Smooth muscle cell (in vitro differentiated cells): ENCODE measurements at regions not wholly inside any gene's neighbourhood (a gene's known extent, or its start where the extent isn't known, plus 50 kb on each side); places are given as distances from the start of the nearest gene placed in this dataset.

Experiments used
- DNase-seq: peaks from one replicate; lab custom pipeline; 2025; ENCODE audit not compliant: unreplicated experiment; lab: John Stamatoyannopoulos, UW
- H2AFZ ChIP-seq: fragments of 200-600 bp; sonication (generic); 2 replicates; pipeline ENCODE4 v1.6.0; 2016; ENCODE audit warnings: antibody characterized with exemption, low read depth, mild to moderate bottlenecking
- H3F3A ChIP-seq: fragments of 200-600 bp; sonication (generic); 2 replicates; pipeline ENCODE4 v1.6.0; 2017; ENCODE audit warnings: antibody characterized with exemption, low read depth
- H3K27ac ChIP-seq: fragments of 200-600 bp; sonication (generic); 2 replicates; pipeline ENCODE4 v1.5.1; 2016; ENCODE audit warnings: low read depth, mild to moderate bottlenecking
- H3K27me3 ChIP-seq: fragments of 200-600 bp; sonication (generic); 2 replicates; pipeline ENCODE4 v1.6.1; 2016; ENCODE audit warnings: low read depth, mild to moderate bottlenecking
- H3K36me3 ChIP-seq: fragments of 200-600 bp; sonication (generic); 2 replicates; pipeline ENCODE4 v1.5.1; 2016; ENCODE audit warnings: low read depth
- H3K4me1 ChIP-seq: fragments of 200-600 bp; sonication (generic); 2 replicates; pipeline ENCODE4 v1.5.1; 2016; ENCODE audit warnings: low read depth
- H3K4me2 ChIP-seq: fragments of 200-600 bp; sonication (generic); 2 replicates; pipeline ENCODE4 v1.6.0; 2016; ENCODE audit warnings: mild to moderate bottlenecking
- H3K4me3 ChIP-seq: fragments of 200-600 bp; sonication (generic); 2 replicates; pipeline ENCODE4 v1.5.1; 2016; ENCODE audit warnings: mild to moderate bottlenecking
- H3K79me2 ChIP-seq: fragments of 200-600 bp; sonication (generic); 2 replicates; pipeline ENCODE4 v1.6.0; 2016; ENCODE audit warnings: low read depth, mild to moderate bottlenecking
- H3K9ac ChIP-seq: fragments of 200-600 bp; sonication (generic); 2 replicates; pipeline ENCODE4 v1.6.0; 2016; ENCODE audit warnings: low read depth
- H3K9me3 ChIP-seq: fragments of 200-600 bp; sonication (generic); replicated peaks from 2 replicates; pipeline ENCODE4 v1.5.1; 2016; ENCODE audit warnings: low read depth
- H4K20me1 ChIP-seq: fragments of 200-600 bp; sonication (generic); 2 replicates; pipeline ENCODE4 v1.6.0; 2016; ENCODE audit warnings: low read depth
- CTCF ChIP-seq: fragments of 200-600 bp; sonication (generic); IDR thresholded peaks from 2 replicates; pipeline ENCODE4 v1.5.1; 2017; ENCODE audit warnings: borderline replicate concordance, mild to moderate bottlenecking, antibody characterized with exemption; ENCODE audit not compliant: insufficient read depth, poor library complexity, severe bottlenecking
- WGBS: methylation state at CpG from one replicate; pipeline ENCODE4 v1.1.7; 2016; ENCODE audit warnings: low lambda C conversion rate; 5-methylcytosine and 5-hydroxymethylcytosine counted together

DNA sequence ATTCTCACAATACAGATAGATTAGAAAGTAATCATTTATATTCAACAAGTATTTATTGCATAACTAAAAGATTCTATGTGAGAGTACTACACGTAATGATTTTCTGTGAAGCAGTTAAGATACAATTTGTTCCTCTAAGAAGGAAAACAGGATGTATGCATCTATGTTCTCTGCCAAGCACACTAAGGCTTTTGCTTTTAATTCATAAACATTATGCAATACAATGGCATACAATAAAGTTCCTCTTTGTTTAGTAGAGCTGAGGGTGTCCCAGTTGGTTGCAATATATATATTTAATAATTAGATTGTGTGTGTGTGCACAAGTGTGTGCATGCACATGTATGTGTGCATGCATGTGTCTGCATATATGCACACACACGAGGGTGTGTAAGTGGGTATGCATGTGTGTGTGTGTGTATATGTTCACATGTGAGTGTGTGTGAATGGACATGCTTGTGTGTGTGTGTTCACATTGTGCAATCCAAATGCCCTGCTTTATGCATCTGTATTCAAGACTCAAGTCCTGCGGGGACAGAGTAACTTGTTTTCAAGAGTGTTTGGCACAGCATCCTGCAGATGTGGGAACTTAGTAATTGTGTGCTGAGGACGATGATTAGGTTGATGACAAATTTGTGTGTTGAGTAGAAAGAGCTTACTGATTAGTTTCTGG lies 481.5 kb upstream of the KLF6 start:
- no peaks in the 10 kb centered on the region for H3K27me3 ChIP-seq
- no peaks in the 10 kb centered on the region for H3K79me2 ChIP-seq
- no peaks in the 10 kb centered on the region for H4K20me1 ChIP-seq
- whole genome bisulfite sequencing = 77% methylated on average over 4 of the region's 4 CpGs
- no peaks in the 10 kb centered on the region for H3K9me3 ChIP-seq
- no peak for DNase-seq
- H3K36me3 ChIP-seq = no peaks in the 10 kb centered on the region
- no peak overlapping the region for H2AFZ ChIP-seq
- no peak for TF ChIP-seq CTCF
- no peaks in the 10 kb centered on the region for H3F3A ChIP-seq
- H3K4me1 ChIP-seq = no peaks in the 10 kb centered on the region
- no peak overlapping the region for H3K4me2 ChIP-seq
- H3K9ac ChIP-seq = no peak overlapping the region
- no peak overlapping the region for H3K27ac ChIP-seq
- H3K4me3 ChIP-seq = no peak overlapping the region

- no peaks in the 10 kb centered on the region for H3K4me1 ChIP-seq
- H3K79me2 ChIP-seq = no peaks in the 10 kb centered on the region
- H3F3A ChIP-seq = no peaks in the 10 kb centered on the region
- no peak overlapping the region for H3K4me3 ChIP-seq
- WGBS = 82% methylated on average over 3 of the region's 3 CpGs
- H4K20me1 ChIP-seq = no peaks in the 10 kb centered on the region
- no peak overlapping the region for H3K9ac ChIP-seq
- no peaks in the 10 kb centered on the region for H3K9me3 ChIP-seq
- no peak for TF ChIP-seq CTCF
- no peaks in the 10 kb centered on the region for H3K27me3 ChIP-seq
- no peak for DNase-seq
- no peaks in the 10 kb centered on the region for H3K36me3 ChIP-seq
- no peak overlapping the region for H2AFZ ChIP-seq
- H3K4me2 ChIP-seq = no peak overlapping the region
- no peak overlapping the region for H3K27ac ChIP-seq
These were observed 481.0 kb upstream of the KLF6 start for GRCh38 chr10:4265964-4266363.

GRCh38 chr10:4264209-4264865 lies 479.3 kb upstream of the KLF6 start:
- no peaks in the 10 kb centered on the region for H3F3A ChIP-seq
- no peaks in the 10 kb centered on the region for H3K36me3 ChIP-seq
- WGBS = 84% methylated on average over 8 of the region's 8 CpGs
- no peak for TF ChIP-seq CTCF
- no peaks in the 10 kb centered on the region for H4K20me1 ChIP-seq
- no peak for DNase-seq
- H3K4me1 ChIP-seq = no peaks in the 10 kb centered on the region
- H3K79me2 ChIP-seq = no peaks in the 10 kb centered on the region
- no peak overlapping the region for H2AFZ ChIP-seq
- H3K9ac ChIP-seq = no peak overlapping the region
- H3K9me3 ChIP-seq = no peaks in the 10 kb centered on the region
- H3K27ac ChIP-seq = no peak overlapping the region
- H3K4me3 ChIP-seq = no peak overlapping the region
- H3K4me2 ChIP-seq = no peak overlapping the region
- no peaks in the 10 kb centered on the region for H3K27me3 ChIP-seq

GRCh38 chr10:4263601-4263921 lies 478.6 kb upstream of the KLF6 start:
- Histone ChIP-seq H3K79me2 (no peaks in the 10 kb centered on the region), H3K9ac (no peak overlapping the region), H4K20me1 (no peaks in the 10 kb centered on the region), H3K4me3 (no peak overlapping the region), H3K4me2 (no peak overlapping the region), H3K9me3 (no peaks in the 10 kb centered on the region), H2AFZ (peak overlapping the region; percentile 29), H3K4me1 (no peaks in the 10 kb centered on the region), H3K36me3 (no peaks in the 10 kb centered on the region), H3F3A (no peaks in the 10 kb centered on the region), H3K27me3 (no peaks in the 10 kb centered on the region), H3K27ac (no peak overlapping the region)
- no peak for DNase-seq
- 77% methylated on average over 3 of the region's 3 CpGs for WGBS
- TF ChIP-seq CTCF = no peak
